Naive thymus-derived CD4-positive, alpha-beta T cell (primary cell): ENCODE measurements at regions not wholly inside any gene's neighbourhood (a gene's known extent, or its start where the extent isn't known, plus 50 kb on each side); places are given as distances from the start of the nearest gene placed in this dataset.

Experiments
- ATAC-seq: fragments of 150-1000 bp; cut with Tn5 transposase; 2 replicates; pipeline ENCODE4 v1.10.0; 2021; ENCODE audit warnings: mild to moderate bottlenecking, moderate library complexity
- CTCF ChIA-PET: fragments of 350-600 bp; sonication (Branson Sonifier 250); formaldehyde crosslinking; loops from one replicate; lab custom pipeline; 2021; ENCODE audit warnings: antibody characterized with exemption; lab: Charles Lee
- POLR2A ChIA-PET: fragments of 350-600 bp; sonication (Branson Sonifier 250); formaldehyde crosslinking; loops from one replicate; lab custom pipeline; 2021; ENCODE audit warnings: antibody characterized with exemption, inconsistent platforms; lab: Charles Lee
- DNase-seq, 9 donors: peaks; one replicate each; pipeline versions ENCODE4 v3.0.0 to v3.0.0-alpha.2; 2020 to 2022; ENCODE audit warnings: mixed read lengths in 1 of 9
- H3K27ac ChIP-seq: one replicate; pipeline ENCODE4 v1.7.0; 2013; ENCODE audit warnings: mild to moderate bottlenecking, low read depth, low read length, moderate library complexity
- H3K27me3 ChIP-seq, 2 donors: one replicate each; pipeline ENCODE4 v1.7.0; 2013; ENCODE audit warnings: low read length in 2 of 2, mild to moderate bottlenecking in 2 of 2, moderate library complexity in 2 of 2; ENCODE audit not compliant: control insufficient read depth in 2 of 2, insufficient read depth in 2 of 2
- H3K36me3 ChIP-seq, 3 experiments: 1 replicate in 2 of 3; 2 replicates in 1 of 3; pipeline ENCODE4 v1.7.0; 2013; ENCODE audit warnings: low read length in 3 of 3, mild to moderate bottlenecking in 3 of 3, moderate library complexity in 1 of 3; ENCODE audit not compliant: insufficient read depth in 3 of 3, control insufficient read depth in 2 of 3
- H3K4me1 ChIP-seq, 2 donors: one replicate each; pipeline ENCODE4 v1.7.0; 2013; ENCODE audit warnings: low read length in 2 of 2, mild to moderate bottlenecking in 2 of 2, moderate library complexity in 1 of 2; ENCODE audit not compliant: control insufficient read depth in 2 of 2, insufficient read depth in 2 of 2
- H3K4me3 ChIP-seq: 2 replicates; pipeline ENCODE4 v1.7.0; 2013; ENCODE audit warnings: mild to moderate bottlenecking, low read length
- H3K9me3 ChIP-seq, 3 experiments: 1 replicate in 2 of 3; 2 replicates in 1 of 3; pipeline ENCODE4 v1.7.0; 2013; ENCODE audit warnings: low read length in 3 of 3; ENCODE audit not compliant: control insufficient read depth in 2 of 3
- H3K27ac Mint-ChIP-seq, 9 donors: one replicate each; pipeline ENCODE4 v1.8.0; 2020 to 2022; ENCODE audit warnings: mixed read lengths in 9 of 9, mild to moderate bottlenecking in 8 of 9, moderate library complexity in 5 of 9, inconsistent platforms in 2 of 9
- H3K27me3 Mint-ChIP-seq, 5 donors: one replicate each; pipeline ENCODE4 v1.8.0; 2021 to 2022; ENCODE audit warnings: mixed read lengths in 5 of 5, mild to moderate bottlenecking in 1 of 5
- H3K36me3 Mint-ChIP-seq, 5 donors: one replicate each; pipeline ENCODE4 v1.8.0; 2020 to 2022; ENCODE audit warnings: mixed read lengths in 5 of 5, mild to moderate bottlenecking in 3 of 5, inconsistent platforms in 1 of 5
- H3K4me1 Mint-ChIP-seq, 7 donors: one replicate each; pipeline ENCODE4 v1.8.0; 2020 to 2022; ENCODE audit warnings: mixed read lengths in 7 of 7, mild to moderate bottlenecking in 3 of 7, inconsistent platforms in 1 of 7
- H3K4me3 Mint-ChIP-seq, 10 donors: one replicate each; pipeline ENCODE4 v1.8.0; 2020 to 2022; ENCODE audit warnings: mild to moderate bottlenecking in 10 of 10, mixed read lengths in 10 of 10, moderate library complexity in 6 of 10, inconsistent platforms in 2 of 10
- H3K9me3 Mint-ChIP-seq, 11 donors: one replicate each; pipeline ENCODE4 v1.8.0; 2020 to 2022; ENCODE audit warnings: mixed read lengths in 11 of 11, mild to moderate bottlenecking in 4 of 11, inconsistent platforms in 1 of 11, moderate library complexity in 1 of 11
- intact Hi-C, 2 donors: fragments of 100-400 bp; cut with micrococcal nuclease; formaldehyde crosslinking; loops; one replicate each; pipeline ENCODE4 v1.15.1; 2023

GRCh38 chr12:77724367-77724957 is 106.2 kb upstream of the NAV3 start:
- Histone ChIP-seq H3K36me3 (no peaks in the 10 kb centered on the region), H3K27me3 (no peaks in the 10 kb centered on the region), H3K27ac (no peak overlapping the region), H3K4me3 (no peak overlapping the region), H3K9me3 (no peaks in the 10 kb centered on the region), H3K4me1 (no peaks in the 10 kb centered on the region)
- intact Hi-C loops: no loop called here
- Mint-ChIP-seq H3K4me3 (no peak overlapping the region), H3K27me3 (no peaks in the 10 kb centered on the region), H3K9me3 (peaks cover 0 to 11% (median 2%) of the 10 kb centered on the region in 11 donors), H3K27ac (no peak overlapping the region), H3K4me1 (no peaks in the 10 kb centered on the region), H3K36me3 (no peaks in the 10 kb centered on the region)
- ChIA-PET CTCF (no interaction called here), POLR2A (no interaction called here)
- no peak for DNase-seq
- ATAC-seq: no peak

GRCh38 chr12:77723308-77723707 is 107.4 kb upstream of the NAV3 start:
- H3K27me3 Mint-ChIP-seq: no peaks in the 10 kb centered on the region
- Histone ChIP-seq H3K9me3 (no peaks in the 10 kb centered on the region), H3K36me3 (no peaks in the 10 kb centered on the region), H3K4me1 (no peaks in the 10 kb centered on the region), H3K27ac (no peak overlapping the region), H3K27me3 (no peaks in the 10 kb centered on the region), H3K4me3 (no peak overlapping the region)
- intact Hi-C loops: no loop called here
- H3K27ac Mint-ChIP-seq: no peak overlapping the region
- ChIA-PET CTCF (no interaction called here), POLR2A (no interaction called here)
- H3K4me1 Mint-ChIP-seq: no peaks in the 10 kb centered on the region
- H3K9me3 Mint-ChIP-seq: peaks cover 0 to 18% (median 3%) of the 10 kb centered on the region in 11 donors
- ATAC-seq (no peak), DNase-seq (no peak)
- no peaks in the 10 kb centered on the region for H3K36me3 Mint-ChIP-seq
- no peak overlapping the region for H3K4me3 Mint-ChIP-seq

GRCh38 chr12:77722536-77722935 is 108.2 kb upstream of the NAV3 start:
- no peak overlapping the region for H3K27ac ChIP-seq
- no peaks in the 10 kb centered on the region for H3K4me1 ChIP-seq
- no peaks in the 10 kb centered on the region for H3K9me3 ChIP-seq
- CTCF ChIA-PET: no interaction called here
- no peak overlapping the region for H3K4me3 ChIP-seq
- no peaks in the 10 kb centered on the region for H3K27me3 ChIP-seq
- H3K36me3 Mint-ChIP-seq: no peaks in the 10 kb centered on the region
- ATAC-seq: no peak
- intact Hi-C loops: no loop called here
- no peak overlapping the region for H3K27ac Mint-ChIP-seq
- DNase-seq: no peak
- H3K27me3 Mint-ChIP-seq: no peaks in the 10 kb centered on the region
- no peak overlapping the region for H3K4me3 Mint-ChIP-seq
- no peaks in the 10 kb centered on the region for H3K4me1 Mint-ChIP-seq
- peaks cover 0 to 18% (median 6%) of the 10 kb centered on the region in 11 donors for H3K9me3 Mint-ChIP-seq
- H3K36me3 ChIP-seq: no peaks in the 10 kb centered on the region
- POLR2A ChIA-PET: no interaction called here

- ATAC-seq (no peak), DNase-seq (no peak)
- no peaks in the 10 kb centered on the region for H3K4me1 ChIP-seq
- no peaks in the 10 kb centered on the region for H3K36me3 ChIP-seq
- intact Hi-C loops: no loop called here
- peaks cover 0 to 8% (median 4%) of the 10 kb centered on the region in 11 donors for H3K9me3 Mint-ChIP-seq
- no peaks in the 10 kb centered on the region for H3K4me1 Mint-ChIP-seq
- H3K27me3 ChIP-seq: no peaks in the 10 kb centered on the region
- no peaks in the 10 kb centered on the region for H3K9me3 ChIP-seq
- H3K27ac Mint-ChIP-seq: no peak overlapping the region
- H3K4me3 Mint-ChIP-seq: no peak overlapping the region
- POLR2A ChIA-PET: no interaction called here
- no peaks in the 10 kb centered on the region for H3K36me3 Mint-ChIP-seq
- H3K4me3 ChIP-seq: no peak overlapping the region
- CTCF ChIA-PET: no interaction called here
- no peak overlapping the region for H3K27ac ChIP-seq
- H3K27me3 Mint-ChIP-seq: no peaks in the 10 kb centered on the region
These were observed 110.4 kb upstream of the NAV3 start for GRCh38 chr12:77720258-77720657.

- Mint-ChIP-seq H3K4me1 (no peaks in the 10 kb centered on the region), H3K27me3 (no peaks in the 10 kb centered on the region), H3K9me3 (peaks cover 0 to 14% (median 1%) of the 10 kb centered on the region in 11 donors), H3K36me3 (no peaks in the 10 kb centered on the region), H3K4me3 (no peak overlapping the region), H3K27ac (no peak overlapping the region)
- no peaks in the 10 kb centered on the region for H3K9me3 ChIP-seq
- no peaks in the 10 kb centered on the region for H3K27me3 ChIP-seq
- intact Hi-C loops: no loop called here
- no peaks in the 10 kb centered on the region for H3K4me1 ChIP-seq
- H3K4me3 ChIP-seq: no peak overlapping the region
- POLR2A ChIA-PET: no interaction called here
- ATAC-seq: no peak
- CTCF ChIA-PET: no interaction called here
- DNase-seq: no peak
- H3K27ac ChIP-seq: no peak overlapping the region
- H3K36me3 ChIP-seq: no peaks in the 10 kb centered on the region
These were observed 120.5 kb upstream of the NAV3 start for GRCh38 chr12:77710209-77710608.

- no peaks in the 10 kb centered on the region for H3K36me3 ChIP-seq
- POLR2A ChIA-PET: no interaction called here
- H3K9me3 ChIP-seq: no peaks in the 10 kb centered on the region
- Mint-ChIP-seq H3K36me3 (no peaks in the 10 kb centered on the region), H3K4me1 (no peaks in the 10 kb centered on the region), H3K27me3 (no peaks in the 10 kb centered on the region), H3K27ac (no peak overlapping the region), H3K9me3 (peaks cover 0 to 24% (median 0%) of the 10 kb centered on the region in 11 donors), H3K4me3 (no peak overlapping the region)
- H3K27ac ChIP-seq: no peak overlapping the region
- ATAC-seq (no peak), DNase-seq (no peak)
- CTCF ChIA-PET: no interaction called here
- intact Hi-C loops: no loop called here
- H3K27me3 ChIP-seq: no peaks in the 10 kb centered on the region
- no peak overlapping the region for H3K4me3 ChIP-seq
- H3K4me1 ChIP-seq: no peaks in the 10 kb centered on the region
These were observed 133.6 kb upstream of the NAV3 start for GRCh38 chr12:77697126-77697525.

- ATAC-seq (no peak), DNase-seq (no peak)
- no peaks in the 10 kb centered on the region for H3K4me1 Mint-ChIP-seq
- Histone ChIP-seq H3K27me3 (no peaks in the 10 kb centered on the region), H3K27ac (no peak overlapping the region), H3K36me3 (no peaks in the 10 kb centered on the region), H3K4me3 (no peak overlapping the region), H3K4me1 (no peaks in the 10 kb centered on the region), H3K9me3 (no peaks in the 10 kb centered on the region)
- no peak overlapping the region for H3K27ac Mint-ChIP-seq
- no peak overlapping the region for H3K4me3 Mint-ChIP-seq
- ChIA-PET CTCF (no interaction called here), POLR2A (no interaction called here)
- intact Hi-C loops: no loop called here
- H3K27me3 Mint-ChIP-seq: no peaks in the 10 kb centered on the region
- H3K9me3 Mint-ChIP-seq: peaks cover 0 to 22% (median 0%) of the 10 kb centered on the region in 11 donors
- no peaks in the 10 kb centered on the region for H3K36me3 Mint-ChIP-seq
These were observed 134.5 kb upstream of the NAV3 start for GRCh38 chr12:77696183-77696582.
